Uterus (tissue), 3 donors: ENCODE measurements at regions not wholly inside any gene's neighbourhood (a gene's known extent, or its start where the extent isn't known, plus 50 kb on each side); places are given as distances from the start of the nearest gene placed in this dataset.

ENCODE experiments used
- DNase-seq, 2 donors: peaks; one replicate each; pipeline ENCODE4 v3.0.0-alpha.2; 2019 to 2020
- H3K27ac ChIP-seq, 2 donors: fragments of 200-600 bp; sonication (generic); 1 replicate in 1 of 2; 2 replicates in 1 of 2; pipeline ENCODE4 v1.5.1; 2016 to 2018
- H3K27me3 ChIP-seq, 2 donors: fragments of 200-600 bp; sonication (generic); one replicate each; pipeline ENCODE4 v1.5.1; 2018 to 2019; ENCODE audit warnings: control low read depth in 1 of 2
- H3K36me3 ChIP-seq, 2 donors: fragments of 200-600 bp; sonication (generic); one replicate each; pipeline ENCODE4 v1.5.1; 2019; ENCODE audit warnings: control low read depth in 1 of 2
- H3K4me1 ChIP-seq, 2 donors: fragments of 200-600 bp; sonication (generic); one replicate each; pipeline ENCODE4 v1.5.1; 2018 to 2019; ENCODE audit warnings: control low read depth in 1 of 2
- H3K4me3 ChIP-seq, 2 donors: fragments of 200-600 bp; sonication (generic); 1 replicate in 1 of 2; 2 replicates in 1 of 2; pipeline ENCODE4 v1.5.1; 2018 to 2019; ENCODE audit warnings: mild to moderate bottlenecking in 1 of 2
- H3K9me3 ChIP-seq, 2 donors: fragments of 200-600 bp; sonication (generic); one replicate each; pipeline ENCODE4 v1.5.1; 2019; ENCODE audit warnings: control low read depth in 1 of 2
- CTCF ChIP-seq, 4 experiments: fragments of 200-600 bp in 2 of 4; fragments of 450-650 bp in 2 of 4; sonication (generic) in 2 of 4; IDR thresholded peaks; one replicate each; pipeline ENCODE4 v1.5.1; 2016 to 2019; ENCODE audit warnings: antibody characterized with exemption in 4 of 4, mild to moderate bottlenecking in 2 of 4, moderate library complexity in 1 of 4
- POLR2A ChIP-seq, 2 donors: fragments of 450-650 bp; IDR thresholded peaks; one replicate each; pipeline ENCODE4 v1.6.1; 2016; ENCODE audit warnings: antibody characterized with exemption in 2 of 2, mild to moderate bottlenecking in 1 of 2, moderate library complexity in 1 of 2
- intact Hi-C: fragments of 100-400 bp; cut with DNase I; formaldehyde crosslinking; loops from one replicate; pipeline ENCODE4 v1.15.1; 2023; ENCODE audit warnings: low total_unique reads
- donor health status: DM: yes; HTN: yes; CAD: no.

GRCh38 chr21:16088056-16088455, 358.3 kb downstream of the USP25 start:
- DNase-seq, result no peak
- H3K36me3 ChIP-seq, result no peaks in the 10 kb centered on the region
- H3K27ac ChIP-seq, result peak overlapping the region; percentile 90 to 91
- no peaks in the 10 kb centered on the region for H3K9me3 ChIP-seq
- intact Hi-C loops, result no loop called here
- H3K27me3 ChIP-seq, result no peaks in the 10 kb centered on the region
- H3K4me1 ChIP-seq, result peaks cover 0 to 9% of the 10 kb centered on the region in 2 donors
- no peak overlapping the region for H3K4me3 ChIP-seq
- no peak for TF ChIP-seq POLR2A (IDR thresholded peaks at IDR 0.05)
- no peak for TF ChIP-seq CTCF (IDR thresholded peaks at IDR 0.05)

- TF ChIP-seq POLR2A (IDR thresholded peaks at IDR 0.05) (no peak), CTCF (IDR thresholded peaks at IDR 0.05) (no peak)
- H3K4me3 ChIP-seq, result no peak overlapping the region
- no peaks in the 10 kb centered on the region for H3K9me3 ChIP-seq
- no peaks in the 10 kb centered on the region for H3K27me3 ChIP-seq
- DNase-seq, result no peak
- no peaks in the 10 kb centered on the region for H3K36me3 ChIP-seq
- intact Hi-C loops, result no loop called here
- H3K4me1 ChIP-seq, result peaks cover 0 to 9% of the 10 kb centered on the region in 2 donors
- H3K27ac ChIP-seq, result peak overlapping the region in 1 of 2 donors; percentile 27
Measured at GRCh38 chr21:16095005-16095404, 365.2 kb downstream of the USP25 start.

GRCh38 chr21:16096988-16097387, 367.2 kb downstream of the USP25 start:
- no peaks in the 10 kb centered on the region for H3K36me3 ChIP-seq
- TF ChIP-seq CTCF (IDR thresholded peaks at IDR 0.05), result no peak
- no peak for TF ChIP-seq POLR2A (IDR thresholded peaks at IDR 0.05)
- H3K4me3 ChIP-seq, result no peak overlapping the region
- H3K27me3 ChIP-seq, result no peaks in the 10 kb centered on the region
- H3K4me1 ChIP-seq, result no peaks in the 10 kb centered on the region
- DNase-seq, result no peak
- H3K9me3 ChIP-seq, result no peaks in the 10 kb centered on the region
- intact Hi-C loops, result no loop called here
- H3K27ac ChIP-seq, result no peak overlapping the region

GRCh38 chr21:16102113-16102512, 372.3 kb downstream of the USP25 start:
- Histone ChIP-seq H3K27ac (peak overlapping the region; percentile 52 to 57), H3K36me3 (no peaks in the 10 kb centered on the region), H3K4me1 (no peaks in the 10 kb centered on the region), H3K4me3 (no peak overlapping the region), H3K27me3 (no peaks in the 10 kb centered on the region), H3K9me3 (no peaks in the 10 kb centered on the region)
- no peak for DNase-seq
- intact Hi-C loops, result no loop called here
- no peak for TF ChIP-seq CTCF (IDR thresholded peaks at IDR 0.05)
- TF ChIP-seq POLR2A (IDR thresholded peaks at IDR 0.05), result no peak

GRCh38 chr21:16108561-16109075, 378.8 kb downstream of the USP25 start:
- Histone ChIP-seq H3K4me1 (no peaks in the 10 kb centered on the region), H3K4me3 (no peak overlapping the region), H3K36me3 (no peaks in the 10 kb centered on the region), H3K9me3 (no peaks in the 10 kb centered on the region), H3K27ac (no peak overlapping the region), H3K27me3 (no peaks in the 10 kb centered on the region)
- intact Hi-C loops, result no loop called here
- no peak for TF ChIP-seq POLR2A (IDR thresholded peaks at IDR 0.05)
- TF ChIP-seq CTCF (IDR thresholded peaks at IDR 0.05), result no peak
- DNase-seq, result no peak
